HEK293T (cell line): ENCODE measurements at regions not wholly inside any gene's neighbourhood (a gene's known extent, or its start where the extent isn't known, plus 50 kb on each side); places are given as distances from the start of the nearest gene placed in this dataset.

Experiments used
- BHLHE40 ChIP-seq: fragments of 450-650 bp; IDR thresholded peaks from 2 replicates; pipeline ENCODE4 v1.6.1; 2016; ENCODE audit warnings: mild to moderate bottlenecking, moderate library complexity, borderline replicate concordance
- FOXM1 ChIP-seq: fragments of 450-650 bp; IDR thresholded peaks from 2 replicates; pipeline ENCODE4 v1.6.1; 2017; ENCODE audit warnings: mild to moderate bottlenecking, borderline replicate concordance
- SUZ12 ChIP-seq: fragments of 450-650 bp; IDR thresholded peaks from 2 replicates; pipeline ENCODE4 v1.6.1; 2016; ENCODE audit warnings: mild to moderate bottlenecking
- ZNF384 ChIP-seq: fragments of 450-650 bp; IDR thresholded peaks from 2 replicates; pipeline ENCODE4 v1.6.1; 2016

DNA sequence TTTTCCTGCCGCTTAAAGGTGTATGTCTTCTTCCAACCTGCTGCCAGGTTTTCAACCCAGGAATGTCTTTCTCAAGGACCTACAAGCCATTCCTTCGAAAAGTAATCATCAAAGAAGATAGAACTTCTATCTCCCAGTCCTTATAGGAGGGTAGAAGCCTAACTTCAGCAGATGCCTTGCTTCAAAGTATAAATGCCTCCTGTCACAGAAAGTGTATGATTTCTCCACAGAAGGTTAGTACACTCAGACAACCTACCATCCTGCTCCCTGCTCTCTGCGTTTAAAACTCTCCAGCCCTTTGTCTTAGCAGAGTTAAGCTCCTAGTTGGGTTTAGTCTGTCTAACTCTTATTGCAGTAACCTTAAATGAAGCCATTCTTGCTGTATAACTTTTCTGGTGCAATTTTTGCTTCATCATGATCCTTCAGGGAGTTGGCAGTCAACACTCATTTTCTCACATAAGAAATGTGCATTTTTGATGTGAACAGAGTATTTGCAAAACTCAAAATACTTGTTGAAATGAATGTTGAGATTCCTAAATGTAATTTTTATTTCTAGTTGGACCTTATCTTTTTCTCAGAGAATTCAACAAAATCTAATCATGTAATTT is 737.5 kb downstream of the LIG4 start:
- TF ChIP-seq SUZ12 (no peak), FOXM1 (no peak), ZNF384 (no peak), BHLHE40 (no peak)
